ENCODE measurements at regions not wholly inside any gene's neighbourhood (a gene's known extent, or its start where the extent isn't known, plus 50 kb on each side); places are given as distances from the start of the nearest gene placed in this dataset.

DNA sequence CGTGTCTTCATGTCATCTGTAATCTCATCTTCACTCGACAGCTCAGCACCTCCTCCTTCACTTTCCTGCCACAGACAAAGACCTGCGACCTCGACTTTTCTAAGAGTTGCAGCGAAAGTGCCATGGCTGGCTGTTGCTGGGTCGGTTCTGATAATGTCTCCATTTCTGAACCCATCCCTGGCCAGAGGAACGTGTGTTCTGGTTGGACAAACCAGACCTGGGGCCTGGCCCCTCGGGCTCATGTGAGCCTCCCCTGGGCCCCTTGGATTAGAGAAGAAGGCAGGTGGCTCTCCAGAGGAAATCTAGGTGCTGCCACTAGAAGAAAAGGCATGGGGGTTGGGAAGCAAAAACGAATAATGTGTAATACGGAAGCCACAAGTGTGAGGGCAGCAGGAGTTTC is 273.7 kb downstream of the GLRX3 start:
- BruUV-seq (replicated peaks): no TSS peak
- POLR2A ChIA-PET: no interaction called here
- CTCF ChIA-PET (ENCODE audit: unreplicated experiment): no interaction called here

DNA sequence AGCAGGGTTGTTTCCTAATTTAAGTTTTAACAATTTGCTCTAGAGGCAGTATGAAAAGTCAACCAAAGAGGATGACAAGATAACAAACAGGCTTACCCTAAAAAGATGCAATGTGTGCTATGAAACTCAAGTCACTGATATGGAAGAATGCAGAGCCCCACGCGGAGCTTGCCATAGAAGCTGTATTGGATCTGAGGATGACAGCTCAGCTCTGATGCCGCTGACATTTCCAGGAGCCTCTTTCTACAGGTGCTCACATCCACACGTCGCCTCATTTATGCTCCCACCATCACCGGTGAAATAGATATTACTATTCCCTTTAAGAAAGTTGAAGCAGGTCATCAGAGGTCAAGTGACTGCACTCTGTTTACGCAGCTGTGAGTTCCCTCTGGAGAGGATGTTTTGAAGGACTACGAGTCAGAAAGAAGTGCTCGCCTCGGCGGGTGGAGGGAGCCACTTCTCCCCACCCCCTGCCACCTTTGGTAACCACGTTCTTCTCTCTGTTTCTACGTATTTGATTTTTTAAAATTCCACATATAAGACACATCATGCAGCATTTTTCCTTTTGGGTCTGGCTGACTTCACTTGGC is 275.4 kb downstream of the GLRX3 start:
- no peak overlapping the region for H3K27ac ChIP-seq (ENCODE audit: low read depth, low read length, poor library complexity, severe bottlenecking)
- H3K9me2 ChIP-seq (ENCODE audit: insufficient read depth, low read length): no peaks in the 10 kb centered on the region
- no peak for DNase-seq (ENCODE audit: low spot score)
- no peaks in the 10 kb centered on the region for H4K20me1 ChIP-seq (ENCODE audit: insufficient read depth, low read length)
- TF ChIP-seq, protein P1, sequence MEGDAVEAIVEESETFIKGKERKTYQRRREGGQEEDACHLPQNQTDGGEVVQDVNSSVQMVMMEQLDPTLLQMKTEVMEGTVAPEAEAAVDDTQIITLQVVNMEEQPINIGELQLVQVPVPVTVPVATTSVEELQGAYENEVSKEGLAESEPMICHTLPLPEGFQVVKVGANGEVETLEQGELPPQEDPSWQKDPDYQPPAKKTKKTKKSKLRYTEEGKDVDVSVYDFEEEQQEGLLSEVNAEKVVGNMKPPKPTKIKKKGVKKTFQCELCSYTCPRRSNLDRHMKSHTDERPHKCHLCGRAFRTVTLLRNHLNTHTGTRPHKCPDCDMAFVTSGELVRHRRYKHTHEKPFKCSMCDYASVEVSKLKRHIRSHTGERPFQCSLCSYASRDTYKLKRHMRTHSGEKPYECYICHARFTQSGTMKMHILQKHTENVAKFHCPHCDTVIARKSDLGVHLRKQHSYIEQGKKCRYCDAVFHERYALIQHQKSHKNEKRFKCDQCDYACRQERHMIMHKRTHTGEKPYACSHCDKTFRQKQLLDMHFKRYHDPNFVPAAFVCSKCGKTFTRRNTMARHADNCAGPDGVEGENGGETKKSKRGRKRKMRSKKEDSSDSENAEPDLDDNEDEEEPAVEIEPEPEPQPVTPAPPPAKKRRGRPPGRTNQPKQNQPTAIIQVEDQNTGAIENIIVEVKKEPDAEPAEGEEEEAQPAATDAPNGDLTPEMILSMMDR (conservative IDR thresholded peaks at IDR 0.05; ENCODE audit: low read length): no peak
- TF ChIP-seq EZH2phosphoT487 (IDR thresholded peaks at IDR 0.05; ENCODE audit: borderline replicate concordance, low read depth, low read length): no peak
- ChIA-PET POLR2A (no interaction called here), CTCF (ENCODE audit: unreplicated experiment) (no interaction called here)
- no peaks in the 10 kb centered on the region for H3K36me3 ChIP-seq (ENCODE audit: insufficient read depth, low read length)
- no peak overlapping the region for H3K4me3 ChIP-seq (ENCODE audit: low read depth, low read length, poor library complexity, severe bottlenecking)
- H3K4me2 ChIP-seq (ENCODE audit: low read length): no peak overlapping the region
- H3K9me3 ChIP-seq (ENCODE audit: low read length): no peaks in the 10 kb centered on the region
- no peaks in the 10 kb centered on the region for H3K4me1 ChIP-seq (ENCODE audit: insufficient read depth, low read length, poor library complexity, severe bottlenecking)
- H3K79me2 ChIP-seq (ENCODE audit: insufficient read depth, low read depth, low read length): no peaks in the 10 kb centered on the region
- H2AFZ ChIP-seq (ENCODE audit: low read length): no peak overlapping the region
- BruUV-seq (replicated peaks): no TSS peak
- intact Hi-C loops (cut with micrococcal nuclease; ENCODE audit: unreplicated experiment): no loop called here

More for the DNA sequence above, 273.7 kb downstream of the GLRX3 start:
- DNase-seq (ENCODE audit: low spot score): no peak
- intact Hi-C loops (cut with micrococcal nuclease; ENCODE audit: unreplicated experiment): no loop called here
- Histone ChIP-seq H3K79me2 (ENCODE audit: insufficient read depth, low read depth, low read length) (no peaks in the 10 kb centered on the region), H2AFZ (ENCODE audit: low read length) (no peak overlapping the region), H3K4me2 (ENCODE audit: low read length) (no peak overlapping the region), H3K4me3 (ENCODE audit: low read depth, low read length, poor library complexity, severe bottlenecking) (no peak overlapping the region), H3K36me3 (ENCODE audit: insufficient read depth, low read length) (no peaks in the 10 kb centered on the region), H3K4me1 (ENCODE audit: insufficient read depth, low read length, poor library complexity, severe bottlenecking) (no peaks in the 10 kb centered on the region), H4K20me1 (ENCODE audit: insufficient read depth, low read length) (no peaks in the 10 kb centered on the region), H3K27ac (ENCODE audit: low read depth, low read length, poor library complexity, severe bottlenecking) (no peak overlapping the region), H3K9me2 (ENCODE audit: insufficient read depth, low read length) (no peaks in the 10 kb centered on the region), H3K9me3 (ENCODE audit: low read length) (no peaks in the 10 kb centered on the region)
- TF ChIP-seq, protein P1 (conservative IDR thresholded peaks at IDR 0.05; ENCODE audit: low read length): no peak
- no peak for TF ChIP-seq EZH2phosphoT487 (IDR thresholded peaks at IDR 0.05; ENCODE audit: borderline replicate concordance, low read depth, low read length)

DNA sequence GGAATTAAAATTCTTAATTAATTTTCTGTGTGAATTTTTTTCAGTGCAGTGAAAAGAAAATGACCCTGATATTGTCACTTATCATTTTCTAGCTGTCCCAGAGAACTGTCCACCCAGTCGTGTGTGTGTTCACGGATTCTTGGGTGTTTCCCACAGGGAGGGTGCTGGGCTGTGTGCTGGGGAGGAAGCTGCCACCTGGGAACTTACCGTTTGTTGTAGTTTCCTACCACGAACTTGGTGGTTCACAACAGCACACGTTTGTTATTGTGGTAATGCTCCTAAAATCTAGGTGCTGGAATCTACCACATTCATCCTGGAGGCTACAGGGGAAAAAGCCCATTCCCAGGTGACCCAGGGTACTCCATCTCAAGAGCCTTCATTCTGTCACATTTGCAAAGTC is 276.1 kb downstream of the GLRX3 start:
- BruUV-seq (replicated peaks): no TSS peak
- Histone ChIP-seq H4K20me1 (ENCODE audit: insufficient read depth, low read length) (no peaks in the 10 kb centered on the region), H3K79me2 (ENCODE audit: insufficient read depth, low read depth, low read length) (no peaks in the 10 kb centered on the region), H3K4me2 (ENCODE audit: low read length) (no peak overlapping the region), H3K27ac (ENCODE audit: low read depth, low read length, poor library complexity, severe bottlenecking) (no peak overlapping the region), H3K36me3 (ENCODE audit: insufficient read depth, low read length) (no peaks in the 10 kb centered on the region), H3K4me1 (ENCODE audit: insufficient read depth, low read length, poor library complexity, severe bottlenecking) (no peaks in the 10 kb centered on the region), H3K9me2 (ENCODE audit: insufficient read depth, low read length) (no peaks in the 10 kb centered on the region), H3K4me3 (ENCODE audit: low read depth, low read length, poor library complexity, severe bottlenecking) (no peak overlapping the region), H3K9me3 (ENCODE audit: low read length) (no peaks in the 10 kb centered on the region), H2AFZ (ENCODE audit: low read length) (no peak overlapping the region)
- TF ChIP-seq, protein P1 (conservative IDR thresholded peaks at IDR 0.05; ENCODE audit: low read length): no peak
- TF ChIP-seq EZH2phosphoT487 (IDR thresholded peaks at IDR 0.05; ENCODE audit: borderline replicate concordance, low read depth, low read length): no peak
- POLR2A ChIA-PET: no interaction called here
- intact Hi-C loops (cut with micrococcal nuclease; ENCODE audit: unreplicated experiment): no loop called here
- CTCF ChIA-PET (ENCODE audit: unreplicated experiment): no interaction called here
- DNase-seq (ENCODE audit: low spot score): no peak
